NCI-H1930 (cell line): ENCODE measurements at regions not wholly inside any gene's neighbourhood (a gene's known extent, or its start where the extent isn't known, plus 50 kb on each side); places are given as distances from the start of the nearest gene placed in this dataset.

ENCODE experiments used
- DNase-seq, 2 experiments: peaks; one replicate each; lab custom pipeline; 2025; lab: John Stamatoyannopoulos, UW

DNA sequence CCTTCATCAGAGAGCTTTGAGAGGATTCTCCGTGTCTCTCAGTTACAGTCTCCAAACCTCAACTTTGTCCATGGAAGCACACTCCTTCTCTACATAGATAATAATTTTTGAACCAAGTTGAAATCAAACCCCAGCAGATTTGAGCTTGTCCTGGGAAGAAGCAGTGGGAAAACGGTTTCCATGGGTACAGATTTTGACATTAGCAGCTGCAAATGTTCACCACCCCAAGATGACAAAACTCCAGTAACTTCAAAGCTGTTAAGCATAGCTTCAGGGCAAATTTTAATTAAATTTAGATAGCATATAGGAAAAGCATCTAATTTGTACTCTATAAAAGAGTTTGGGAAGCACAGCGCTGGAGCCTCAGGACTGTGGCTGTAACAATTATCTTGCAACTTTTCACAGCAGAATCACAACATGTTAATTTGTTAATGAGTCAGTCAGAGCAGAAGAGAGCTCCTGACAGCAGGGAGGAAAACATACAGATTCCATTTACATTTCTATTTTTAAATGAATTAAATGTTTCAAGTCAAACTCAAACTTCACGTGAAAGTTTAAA is 240.7 kb downstream of the BMP7 start:
- DNase-seq: no peak

DNA sequence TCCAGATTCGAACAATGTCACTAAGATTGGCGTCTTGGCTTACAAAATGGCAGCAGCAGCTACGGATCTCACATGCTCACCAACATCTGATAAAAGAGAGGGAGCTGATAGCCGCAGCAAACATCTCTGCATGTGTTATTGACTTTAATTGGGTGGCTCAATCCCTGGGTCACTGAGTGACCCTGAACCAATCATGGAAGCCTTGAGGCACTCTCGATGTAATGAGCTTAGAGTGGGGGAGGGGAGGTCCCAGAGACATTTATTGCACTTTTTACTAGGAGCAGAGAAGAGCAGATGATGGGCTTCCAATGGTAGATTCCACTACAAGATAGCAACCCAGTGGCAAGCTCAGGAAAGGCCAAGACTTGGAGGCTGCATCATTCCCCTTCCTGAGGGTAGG is 238.7 kb downstream of the BMP7 start:
- no peak for DNase-seq

DNA sequence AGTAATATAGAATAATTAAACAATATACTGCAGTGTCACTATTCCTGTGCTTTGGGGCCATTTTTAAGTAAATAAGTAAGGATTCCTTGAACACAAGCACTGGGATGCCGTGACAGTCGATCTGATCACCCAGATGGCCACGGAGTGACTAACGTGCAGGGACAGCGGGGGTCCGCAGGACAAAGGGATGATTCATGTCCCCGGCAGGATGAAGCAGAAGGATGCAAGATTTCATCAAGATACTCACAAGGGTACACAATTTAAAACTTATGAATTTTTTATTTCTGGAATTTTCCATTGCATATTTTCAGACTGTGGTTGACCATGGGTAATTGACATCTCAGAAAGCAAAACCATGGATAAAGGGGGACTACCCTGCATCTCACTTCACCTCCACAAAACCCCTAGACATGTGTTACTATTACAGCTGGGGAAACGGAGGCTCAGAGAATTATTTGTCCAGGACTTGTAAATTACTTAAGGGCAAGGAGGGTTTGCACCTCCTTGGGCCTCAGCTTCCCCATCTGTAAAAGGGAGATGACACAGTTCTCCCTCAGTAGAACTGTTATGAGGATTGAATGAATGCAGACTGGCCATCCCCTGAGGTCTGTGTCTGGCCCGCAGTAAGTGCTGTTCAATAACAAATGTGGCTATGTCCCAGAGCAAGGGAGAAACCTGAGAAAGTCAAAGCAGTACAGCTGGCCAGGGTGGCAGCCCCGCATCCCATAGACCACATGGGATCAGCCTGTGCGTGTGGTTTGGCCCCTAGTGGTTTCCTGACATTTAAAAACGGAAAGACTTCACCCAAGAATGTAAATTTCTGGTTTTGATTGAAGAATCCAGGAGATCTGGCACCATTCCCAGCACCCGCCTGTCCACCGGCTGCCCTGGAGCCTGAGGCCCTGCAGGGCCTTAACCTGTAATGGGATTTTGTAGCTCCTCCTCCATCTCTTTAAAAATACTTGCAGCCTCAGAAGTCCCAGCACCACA is 235.5 kb downstream of the BMP7 start:
- DNase-seq: no peak

DNA sequence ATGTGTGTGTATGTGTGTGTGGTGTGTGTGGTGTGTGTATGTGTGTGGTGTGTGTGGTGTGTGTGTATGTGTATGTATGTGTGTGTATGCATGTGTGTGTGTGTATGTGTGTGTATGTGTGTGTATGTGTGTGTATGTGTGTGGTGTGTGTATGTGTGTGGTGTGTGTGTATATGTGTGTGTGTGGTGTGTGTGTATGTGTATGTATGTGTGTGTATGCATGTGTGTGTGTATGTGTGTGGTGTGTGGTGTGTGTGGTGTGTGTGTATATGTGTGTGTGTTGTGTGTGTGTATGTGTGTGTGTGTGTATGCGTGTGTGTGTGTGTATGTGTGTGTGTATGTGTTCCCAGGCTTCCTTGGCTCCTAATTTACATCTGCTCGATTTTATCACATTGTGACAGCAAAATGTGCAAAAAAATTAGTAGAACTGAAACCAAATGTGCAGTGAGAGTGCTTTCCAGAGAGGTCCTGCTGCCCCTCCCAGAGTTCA is 234.5 kb downstream of the BMP7 start:
- no peak for DNase-seq

DNA sequence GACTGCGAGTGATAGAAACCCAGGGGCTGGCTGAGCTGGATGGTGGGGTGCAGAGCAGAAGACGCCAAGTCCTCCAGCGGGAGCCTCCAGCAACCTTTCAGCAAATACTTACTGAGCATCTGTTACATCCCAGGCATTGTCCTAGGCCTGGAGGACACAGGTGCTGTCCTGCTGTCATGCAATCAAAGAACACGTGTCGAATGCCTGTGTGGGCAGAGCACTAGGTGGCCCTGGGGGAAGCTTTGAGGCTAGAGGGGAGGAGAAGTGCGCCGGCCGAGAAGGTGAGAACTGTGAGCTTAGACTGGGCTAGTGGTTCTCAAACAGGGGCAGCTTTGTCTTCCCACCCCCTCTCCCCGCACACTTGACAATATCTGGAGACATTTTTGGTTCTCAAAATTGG is 233.6 kb downstream of the BMP7 start:
- no peak for DNase-seq

DNA sequence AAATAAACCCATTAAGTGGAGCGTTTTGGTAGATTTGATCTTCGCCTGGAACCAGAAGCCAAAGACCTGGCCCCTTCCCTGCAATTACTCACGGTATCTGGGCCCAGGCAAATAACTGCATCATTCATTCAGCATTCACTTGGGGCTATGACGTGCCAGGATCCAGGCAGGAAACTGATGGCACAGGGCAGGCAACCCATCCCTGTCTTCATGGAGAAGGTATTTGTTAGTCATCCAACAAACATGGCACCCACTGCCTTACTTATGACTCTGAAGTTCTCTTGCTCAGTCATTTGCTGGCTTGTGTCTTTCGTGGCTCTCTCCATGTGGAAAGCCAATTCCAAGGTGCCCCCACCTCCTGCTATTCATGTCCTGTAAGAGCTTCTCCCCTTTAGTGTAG is 232.4 kb downstream of the BMP7 start:
- DNase-seq: no peak

DNA sequence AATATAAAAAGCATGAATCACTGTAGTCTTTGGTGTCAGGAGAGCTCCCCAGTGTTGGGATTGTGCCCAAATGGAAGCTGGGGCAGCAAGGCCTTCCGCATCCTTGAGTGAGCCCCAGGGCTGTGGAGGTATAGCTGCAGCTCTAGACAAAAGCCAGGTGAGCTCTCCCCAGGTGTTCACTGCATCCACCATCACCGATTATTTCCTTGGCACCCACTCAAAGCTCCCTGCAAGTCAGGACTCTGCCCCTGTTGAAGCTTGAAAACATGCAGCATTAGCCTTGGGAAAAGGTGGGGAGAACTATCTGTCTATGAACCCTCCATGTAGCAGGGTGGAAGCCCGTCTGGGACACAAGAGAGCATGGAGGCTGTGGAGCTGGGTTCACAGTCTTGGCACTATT is 228.8 kb downstream of the BMP7 start:
- DNase-seq: no peak

DNA sequence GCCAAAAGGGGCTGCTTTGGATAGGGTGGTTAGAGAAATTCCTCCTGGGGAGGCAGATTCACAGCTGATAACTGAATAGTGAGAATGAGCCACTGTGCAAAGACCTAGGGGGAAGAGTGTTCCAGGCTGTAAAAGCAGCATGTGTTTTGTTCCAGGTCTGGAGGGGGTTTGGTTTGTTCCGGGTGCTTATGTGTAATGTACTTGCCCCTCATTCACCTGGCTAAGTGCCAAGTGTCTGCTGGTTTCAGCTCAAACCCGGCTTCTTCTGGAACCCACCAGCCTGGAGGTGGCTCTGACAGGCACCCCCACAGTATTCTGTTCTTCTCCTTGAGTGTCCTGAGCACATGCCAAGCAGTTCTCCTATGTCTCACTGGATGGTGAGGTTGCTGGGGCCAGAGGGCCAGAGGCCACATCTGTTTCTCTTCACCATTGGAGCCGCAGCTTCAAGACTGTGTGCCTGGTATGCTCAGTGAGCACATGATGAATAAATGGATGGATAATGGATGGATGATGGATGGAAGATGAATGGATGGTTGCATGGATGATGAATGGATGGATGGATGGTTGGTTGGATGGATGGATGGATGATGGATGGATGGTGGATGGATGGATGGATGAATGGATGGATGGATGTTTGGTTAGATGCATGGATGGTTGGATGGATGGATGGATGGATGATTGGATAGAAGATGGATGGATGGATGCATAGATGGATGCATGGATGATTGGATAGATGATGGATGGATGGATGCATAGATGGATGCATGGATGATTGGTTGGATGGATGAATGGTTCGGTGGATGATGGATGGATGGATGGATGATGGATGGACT is 227.6 kb downstream of the BMP7 start:
- DNase-seq: no peak

DNA sequence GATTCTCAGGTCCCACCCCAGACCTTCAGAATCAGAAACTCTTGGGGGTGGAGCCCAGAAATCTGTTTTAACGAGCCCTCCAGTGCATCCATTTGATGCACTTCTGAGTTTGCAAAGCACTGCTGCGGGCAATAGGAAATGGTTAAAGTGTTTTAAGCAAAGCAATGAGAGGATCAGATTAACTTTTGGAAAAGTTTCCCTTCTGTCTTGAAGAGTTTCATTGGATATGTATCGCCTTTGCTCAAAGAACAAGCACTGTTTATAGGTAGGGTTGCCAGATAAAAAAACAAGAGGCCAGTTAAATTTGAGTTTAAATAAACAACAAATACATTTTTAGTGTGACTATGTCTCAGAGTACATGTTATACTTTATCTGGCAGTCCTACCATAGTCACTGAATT is 226.0 kb downstream of the BMP7 start:
- DNase-seq: no peak

DNA sequence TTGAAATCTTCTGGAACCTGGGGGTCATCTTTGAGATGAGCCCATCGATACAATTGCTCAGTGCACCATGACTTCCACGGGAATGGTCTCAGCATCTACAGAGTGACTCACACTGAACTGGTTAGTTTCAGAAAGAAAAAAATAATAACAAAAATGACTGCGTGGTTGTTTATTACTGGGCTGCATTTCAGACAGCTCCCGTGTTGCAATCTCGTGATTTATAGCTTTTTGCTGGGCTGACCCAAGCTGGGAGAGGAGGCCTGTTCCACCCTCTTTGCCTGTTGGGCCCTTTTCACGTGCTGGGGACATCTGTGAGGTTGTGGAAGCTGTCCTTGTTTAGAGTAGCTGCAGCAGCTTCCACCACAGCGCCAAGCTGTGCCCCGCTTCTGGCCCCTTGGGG is 225.5 kb downstream of the BMP7 start:
- no peak for DNase-seq

DNA sequence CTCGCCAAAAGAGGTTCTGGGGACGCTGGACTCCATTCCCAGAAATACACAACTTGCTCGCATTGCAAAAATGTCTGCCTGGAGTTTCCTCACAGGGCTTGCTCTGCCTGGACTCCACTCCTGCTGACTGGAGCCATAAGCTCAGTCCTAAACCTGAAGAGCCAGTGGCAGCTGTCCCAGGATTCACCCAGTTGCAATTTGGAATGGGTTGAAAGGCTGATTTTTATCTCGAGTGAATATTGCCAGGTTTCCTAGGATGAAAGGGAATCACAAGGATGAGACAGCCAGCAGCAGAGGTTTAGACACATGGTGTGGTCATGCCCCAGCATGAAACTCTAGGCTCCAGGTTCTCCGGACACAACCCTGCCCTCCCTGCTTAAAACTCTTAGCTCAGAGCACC is 223.3 kb downstream of the BMP7 start:
- DNase-seq: no peak

DNA sequence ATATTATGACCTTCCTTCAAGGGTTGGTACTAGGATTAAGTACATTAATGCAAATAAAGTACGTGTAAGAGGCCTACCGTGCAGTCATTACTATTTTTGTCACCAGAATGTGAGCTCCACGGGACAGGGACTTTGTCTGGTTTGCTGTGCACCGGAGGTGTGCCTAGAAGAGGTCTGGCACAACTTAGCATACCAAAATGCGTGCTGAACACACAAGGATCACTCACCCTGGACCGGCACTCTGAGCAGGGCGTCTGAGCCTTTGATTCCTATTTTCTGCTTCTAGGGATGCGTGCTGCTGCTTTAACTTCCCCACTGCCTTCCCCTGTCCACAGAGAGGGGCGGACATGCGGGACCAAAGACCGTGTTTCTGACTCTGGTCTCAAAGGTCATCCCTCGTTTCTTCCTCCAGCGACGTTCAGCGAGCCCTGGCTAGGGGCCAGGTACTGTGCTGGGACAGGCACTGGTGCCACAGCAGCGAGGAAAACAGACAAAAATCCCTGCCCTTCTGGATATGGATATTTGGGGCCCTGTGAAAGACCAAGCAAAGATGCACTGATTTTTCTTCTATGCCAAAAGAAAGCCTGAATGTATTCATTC is 222.7 kb downstream of the BMP7 start:
- DNase-seq: no peak

DNA sequence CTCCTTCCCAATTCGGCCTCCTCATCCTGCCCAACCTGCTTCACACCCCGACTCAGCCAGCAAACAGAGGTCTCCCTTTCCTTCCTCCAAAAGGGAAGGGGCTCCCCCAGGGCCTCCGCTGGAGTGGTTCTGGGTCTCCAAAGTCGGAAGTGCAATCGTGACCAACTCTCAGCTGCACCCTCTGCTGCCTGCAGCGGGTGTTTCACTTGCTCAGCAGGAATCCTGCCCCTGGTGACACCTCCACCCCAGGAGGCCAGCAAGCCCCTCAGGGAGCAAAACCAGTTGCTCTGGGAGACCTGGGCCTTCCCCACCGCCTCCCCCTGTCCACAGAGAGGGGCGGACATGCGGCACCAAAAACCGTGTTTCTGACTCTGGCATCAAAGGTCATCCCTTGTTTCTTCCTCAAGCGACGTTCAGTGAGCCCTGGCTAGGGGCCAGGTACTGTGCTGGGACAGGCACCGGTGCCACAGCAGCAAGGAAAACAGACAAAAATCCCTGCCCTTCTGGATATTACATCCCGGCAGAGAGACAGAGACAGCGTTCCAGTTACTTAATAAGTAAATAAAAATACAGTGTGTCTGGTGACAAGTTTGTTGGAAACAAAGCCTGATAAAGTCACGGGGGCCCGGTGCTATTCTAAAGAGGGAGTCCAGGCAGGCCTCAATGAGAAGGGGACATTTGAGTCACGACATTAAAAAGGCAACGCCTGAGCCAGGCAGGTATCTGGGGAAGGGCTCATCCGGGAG is 219.0 kb downstream of the BMP7 start:
- DNase-seq: no peak

DNA sequence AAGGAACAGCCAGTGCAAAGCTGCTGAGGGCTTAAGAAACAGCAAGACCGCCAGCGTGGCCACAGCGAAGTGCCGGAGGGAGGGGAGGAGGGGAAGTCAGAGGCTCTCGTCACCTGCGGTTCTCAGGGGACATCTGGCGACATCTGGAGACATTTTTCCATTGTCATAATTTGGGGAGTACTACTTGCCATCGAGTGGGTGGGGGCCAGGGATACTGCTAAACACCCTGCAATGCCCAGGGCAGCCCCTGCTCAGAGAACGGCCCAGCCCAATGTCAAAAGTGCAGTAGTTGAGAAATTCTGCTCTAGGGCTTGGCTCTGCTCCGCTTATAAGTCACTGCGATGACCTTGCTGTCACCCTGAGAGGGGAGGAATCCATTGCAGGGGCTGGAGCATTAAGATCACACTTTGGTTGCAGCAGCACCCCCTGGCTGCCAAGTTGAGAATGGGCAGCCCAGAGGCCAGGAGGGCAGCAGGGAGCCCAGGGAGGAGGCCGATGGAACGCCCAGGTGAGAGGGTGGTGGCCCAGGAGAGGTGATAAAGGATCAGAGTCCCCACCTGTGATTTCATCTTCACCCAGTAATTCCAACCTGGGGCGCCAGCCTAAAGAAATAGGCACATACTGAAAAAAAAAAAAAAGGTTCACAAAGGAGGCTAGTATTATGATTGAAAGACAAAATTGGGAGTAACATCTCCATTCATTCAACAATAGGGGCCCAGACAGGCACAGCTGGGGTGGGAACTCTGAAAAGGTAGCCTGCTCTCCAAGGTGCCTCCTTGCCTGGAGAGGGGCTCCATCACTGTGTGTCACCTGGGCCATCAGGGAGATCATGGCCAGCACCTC is 218.2 kb downstream of the BMP7 start:
- DNase-seq: no peak

DNA sequence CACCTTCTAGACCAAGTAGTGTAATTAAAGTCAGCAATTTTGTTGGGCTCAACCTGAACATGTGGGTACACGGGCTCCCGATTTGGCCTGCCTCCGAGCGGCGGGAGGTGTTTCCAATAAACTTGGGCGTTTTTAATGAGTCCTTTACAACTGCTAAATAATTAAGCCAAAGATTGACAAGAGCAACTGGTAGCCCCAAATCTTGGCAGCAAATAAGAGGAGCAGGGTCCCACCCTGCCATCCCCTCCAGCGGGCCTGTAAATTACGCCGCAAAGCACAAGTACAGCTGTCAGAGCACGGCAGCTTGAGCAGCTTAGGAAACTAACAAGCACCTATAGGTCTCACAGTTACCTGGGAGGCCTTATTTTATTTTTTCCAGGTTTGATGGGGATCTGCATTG is 217.1 kb downstream of the BMP7 start:
- DNase-seq: no peak

DNA sequence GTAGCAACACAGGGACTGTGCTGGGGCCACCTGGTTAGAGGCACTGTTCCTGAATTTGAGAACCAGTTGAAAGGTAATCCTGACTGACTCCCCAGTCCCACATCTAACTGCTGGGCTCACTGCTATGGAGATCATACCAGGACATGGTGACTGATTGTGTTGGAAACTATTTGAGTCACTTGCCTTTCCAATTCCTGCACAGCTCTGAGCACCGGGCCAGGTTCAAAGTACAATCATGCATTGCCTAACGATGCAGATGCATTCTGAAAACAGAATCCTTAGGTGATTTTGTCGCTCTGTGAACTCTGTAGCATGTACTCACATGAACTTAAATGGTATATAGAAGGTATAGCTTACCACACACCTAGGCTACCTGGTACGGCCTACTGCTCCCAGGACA is 215.3 kb downstream of the BMP7 start:
- DNase-seq: no peak

DNA sequence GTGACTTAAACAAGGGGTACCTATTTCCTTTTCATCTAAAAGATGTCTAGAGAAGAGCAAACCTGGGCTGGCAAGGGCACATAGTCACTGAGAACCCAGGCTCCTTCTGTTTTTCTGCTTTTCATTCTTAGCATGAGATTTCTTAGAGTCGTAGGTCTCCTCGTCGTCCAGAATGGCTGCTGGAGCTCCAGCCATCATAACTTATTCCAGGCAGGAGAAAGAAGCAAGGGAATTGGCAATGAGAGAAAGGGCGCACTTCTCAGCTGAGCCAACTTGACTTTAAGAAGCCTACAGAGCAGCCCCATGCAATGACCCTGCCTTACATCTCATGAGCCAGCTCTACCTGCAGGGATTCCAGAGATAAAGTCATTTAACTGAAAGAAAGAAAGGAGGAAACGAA is 213.4 kb downstream of the BMP7 start:
- DNase-seq: no peak

DNA sequence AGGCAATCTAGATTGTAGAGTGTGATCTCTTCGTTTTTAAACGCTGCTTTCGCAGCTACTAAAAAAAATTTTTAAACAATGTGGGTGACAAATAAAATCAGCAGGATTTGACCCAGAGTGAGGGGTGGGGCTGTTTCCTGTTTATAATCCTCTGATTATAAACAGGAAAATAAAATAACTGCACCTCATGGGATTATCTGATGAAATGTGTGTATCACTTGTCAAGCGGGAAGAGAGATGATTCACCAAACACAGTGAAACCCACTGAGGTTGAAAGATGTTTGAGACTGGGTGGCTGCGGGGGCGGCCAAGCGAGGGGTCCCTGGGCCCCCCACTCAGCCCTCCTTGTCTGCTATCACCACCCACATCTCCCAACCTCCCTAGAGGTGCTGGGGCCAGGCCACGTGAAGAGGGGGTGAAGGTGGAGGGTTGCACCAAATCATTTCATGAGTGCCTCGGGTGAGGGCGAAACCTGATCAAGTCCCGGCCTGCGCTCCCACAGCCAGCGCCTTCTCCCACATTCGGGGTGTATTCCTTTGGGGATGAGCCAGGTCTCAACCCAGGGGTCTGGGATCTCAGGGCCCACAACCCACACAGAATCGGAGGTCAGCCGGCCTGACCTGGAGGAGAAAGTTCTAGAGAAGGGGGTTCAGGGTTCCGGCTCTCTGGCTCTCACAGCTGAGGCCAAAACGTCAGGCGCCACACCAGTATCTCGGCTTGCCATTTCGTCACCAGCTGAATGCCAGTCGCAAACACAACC is 212.5 kb downstream of the BMP7 start:
- no peak for DNase-seq

DNA sequence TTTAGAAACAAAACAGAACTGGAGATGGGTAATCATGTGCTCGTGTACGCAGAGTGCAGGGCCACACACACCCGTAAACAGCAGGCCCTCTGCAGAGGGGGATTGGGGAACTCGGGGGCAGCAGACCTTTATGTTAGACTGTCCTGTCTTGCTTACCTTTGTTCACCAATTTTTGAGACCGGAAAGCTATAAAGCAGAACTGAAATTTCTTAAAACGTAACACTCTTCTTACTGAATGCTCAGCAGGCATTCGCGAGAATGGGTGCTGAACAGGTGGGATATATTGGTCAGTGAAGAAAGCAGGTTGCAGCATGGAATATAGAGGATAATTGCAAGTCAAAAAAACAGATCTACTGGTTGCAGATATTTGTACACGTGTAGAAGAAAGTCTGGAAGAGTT is 211.1 kb downstream of the BMP7 start:
- DNase-seq: no peak

DNA sequence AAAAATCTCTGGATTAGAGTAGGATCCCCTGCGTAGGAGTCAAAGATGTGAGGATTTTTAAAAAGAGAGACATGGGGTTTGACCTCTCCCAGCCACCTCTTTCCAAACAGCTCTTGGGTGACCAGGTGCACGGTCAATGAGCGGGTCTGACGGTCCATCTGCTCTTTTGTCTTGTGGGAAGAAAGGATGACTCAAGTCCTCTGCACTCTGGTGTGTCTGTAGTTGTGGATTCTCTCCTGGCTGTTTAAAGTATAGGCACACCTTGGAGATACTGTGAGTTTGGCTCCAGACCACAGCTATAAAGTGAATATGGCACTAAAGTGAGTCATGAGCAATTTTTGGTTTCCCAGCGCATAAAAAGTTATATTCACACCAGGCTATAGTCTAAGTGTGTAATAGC is 209.8 kb downstream of the BMP7 start:
- DNase-seq: no peak
